ENCODE measurements at regions not wholly inside any gene's neighbourhood (a gene's known extent, or its start where the extent isn't known, plus 50 kb on each side); places are given as distances from the start of the nearest gene placed in this dataset.

DNA sequence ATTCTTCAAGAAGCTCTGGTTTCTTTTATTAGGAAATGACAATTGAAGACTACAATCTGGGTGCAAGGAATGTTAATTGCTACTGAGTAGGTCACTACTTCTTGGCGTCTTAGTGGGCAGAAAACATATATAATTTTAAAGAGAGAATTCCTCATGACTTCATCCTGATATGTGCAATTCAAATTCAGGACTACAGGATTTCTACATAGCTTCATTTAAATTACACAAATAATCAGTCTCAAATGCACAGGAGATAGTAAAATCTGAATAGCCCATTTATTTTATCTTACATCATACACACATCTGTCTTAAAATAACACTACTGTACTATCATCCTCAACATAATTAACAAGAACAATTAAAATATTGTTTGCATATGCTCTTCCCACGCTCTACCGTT lies 52.5 kb upstream of the GPR149 start:
- no peak for TF ChIP-seq TCF12 (IDR thresholded peaks at IDR 0.05; ENCODE audit: low read depth)

DNA sequence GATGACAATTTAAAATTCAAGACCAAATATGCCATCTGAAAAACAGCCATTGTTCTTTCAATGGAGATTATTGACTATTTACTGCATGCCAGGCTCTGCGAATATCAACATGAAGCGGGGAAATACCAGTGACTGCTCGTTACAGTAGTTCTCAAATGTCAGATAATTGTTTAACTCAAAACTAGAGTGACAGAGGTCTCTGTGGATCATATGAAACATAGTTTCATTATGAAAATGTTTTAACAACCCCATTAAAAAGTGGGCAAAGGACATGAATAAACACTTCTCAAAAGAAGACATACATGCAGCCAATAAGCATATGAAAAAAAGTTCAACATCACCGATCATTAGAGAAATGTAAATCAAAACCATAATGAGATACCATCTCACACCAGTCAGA lies 50.0 kb upstream of the GPR149 start:
- TF ChIP-seq, protein P1, sequence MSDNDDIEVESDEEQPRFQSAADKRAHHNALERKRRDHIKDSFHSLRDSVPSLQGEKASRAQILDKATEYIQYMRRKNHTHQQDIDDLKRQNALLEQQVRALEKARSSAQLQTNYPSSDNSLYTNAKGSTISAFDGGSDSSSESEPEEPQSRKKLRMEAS (IDR thresholded peaks at IDR 0.05) = no peak
- TF ChIP-seq, protein P2, sequence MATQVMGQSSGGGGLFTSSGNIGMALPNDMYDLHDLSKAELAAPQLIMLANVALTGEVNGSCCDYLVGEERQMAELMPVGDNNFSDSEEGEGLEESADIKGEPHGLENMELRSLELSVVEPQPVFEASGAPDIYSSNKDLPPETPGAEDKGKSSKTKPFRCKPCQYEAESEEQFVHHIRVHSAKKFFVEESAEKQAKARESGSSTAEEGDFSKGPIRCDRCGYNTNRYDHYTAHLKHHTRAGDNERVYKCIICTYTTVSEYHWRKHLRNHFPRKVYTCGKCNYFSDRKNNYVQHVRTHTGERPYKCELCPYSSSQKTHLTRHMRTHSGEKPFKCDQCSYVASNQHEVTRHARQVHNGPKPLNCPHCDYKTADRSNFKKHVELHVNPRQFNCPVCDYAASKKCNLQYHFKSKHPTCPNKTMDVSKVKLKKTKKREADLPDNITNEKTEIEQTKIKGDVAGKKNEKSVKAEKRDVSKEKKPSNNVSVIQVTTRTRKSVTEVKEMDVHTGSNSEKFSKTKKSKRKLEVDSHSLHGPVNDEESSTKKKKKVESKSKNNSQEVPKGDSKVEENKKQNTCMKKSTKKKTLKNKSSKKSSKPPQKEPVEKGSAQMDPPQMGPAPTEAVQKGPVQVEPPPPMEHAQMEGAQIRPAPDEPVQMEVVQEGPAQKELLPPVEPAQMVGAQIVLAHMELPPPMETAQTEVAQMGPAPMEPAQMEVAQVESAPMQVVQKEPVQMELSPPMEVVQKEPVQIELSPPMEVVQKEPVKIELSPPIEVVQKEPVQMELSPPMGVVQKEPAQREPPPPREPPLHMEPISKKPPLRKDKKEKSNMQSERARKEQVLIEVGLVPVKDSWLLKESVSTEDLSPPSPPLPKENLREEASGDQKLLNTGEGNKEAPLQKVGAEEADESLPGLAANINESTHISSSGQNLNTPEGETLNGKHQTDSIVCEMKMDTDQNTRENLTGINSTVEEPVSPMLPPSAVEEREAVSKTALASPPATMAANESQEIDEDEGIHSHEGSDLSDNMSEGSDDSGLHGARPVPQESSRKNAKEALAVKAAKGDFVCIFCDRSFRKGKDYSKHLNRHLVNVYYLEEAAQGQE (IDR thresholded peaks at IDR 0.05; ENCODE audit: low read depth) = no peak
- TF ChIP-seq NFIC (IDR thresholded peaks at IDR 0.05) (no peak), RAD21 (IDR thresholded peaks at IDR 0.05; ENCODE audit: low read depth) (no peak), EP300 (IDR thresholded peaks at IDR 0.05; ENCODE audit: borderline replicate concordance) (no peak), TEAD4 (IDR thresholded peaks at IDR 0.05) (no peak), EGR1 (IDR thresholded peaks at IDR 0.05) (no peak), YY1 (IDR thresholded peaks at IDR 0.05; ENCODE audit: low read depth) (no peak), FOXM1 (IDR thresholded peaks at IDR 0.05; ENCODE audit: borderline replicate concordance, low read depth) (no peak), CEBPB (IDR thresholded peaks at IDR 0.05) (no peak), TAF1 (IDR thresholded peaks at IDR 0.05; ENCODE audit: low read depth) (no peak), ZBTB7A (IDR thresholded peaks at IDR 0.05; ENCODE audit: low read depth) (no peak), CREB1 (IDR thresholded peaks at IDR 0.05; ENCODE audit: low read depth) (no peak), TCF12 (IDR thresholded peaks at IDR 0.05; ENCODE audit: low read depth) (no peak)
- TF ChIP-seq, protein P3, sequence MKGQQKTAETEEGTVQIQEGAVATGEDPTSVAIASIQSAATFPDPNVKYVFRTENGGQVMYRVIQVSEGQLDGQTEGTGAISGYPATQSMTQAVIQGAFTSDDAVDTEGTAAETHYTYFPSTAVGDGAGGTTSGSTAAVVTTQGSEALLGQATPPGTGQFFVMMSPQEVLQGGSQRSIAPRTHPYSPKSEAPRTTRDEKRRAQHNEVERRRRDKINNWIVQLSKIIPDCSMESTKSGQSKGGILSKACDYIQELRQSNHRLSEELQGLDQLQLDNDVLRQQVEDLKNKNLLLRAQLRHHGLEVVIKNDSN (IDR thresholded peaks at IDR 0.05) = no peak
